ENCODE measurements at regions not wholly inside any gene's neighbourhood (a gene's known extent, or its start where the extent isn't known, plus 50 kb on each side); places are given as distances from the start of the nearest gene placed in this dataset. TPM values are rescaled to one million over a fixed set of nuclear protein-coding genes. Genes with fewer than 3 reads are reported as not detected.

Small RNA genes lying in the stretch of these regions (small RNA-seq; reads per million reads assigned to genes)
- gene AC069439.1, result not detected
- not detected for gene AC072046.1
- not detected for gene AC072046.2
- not detected for gene MTND4LP10
- not detected for gene RN7SKP298

Data from K562 (cell line).